GM06990 (cell line): ENCODE measurements at regions not wholly inside any gene's neighbourhood (a gene's known extent, or its start where the extent isn't known, plus 50 kb on each side); places are given as distances from the start of the nearest gene placed in this dataset.
A peak's percentile ranks its signal among the peaks of the same experiment; 100 is the strongest.

ENCODE experiments used
- DNase-seq: peaks from one replicate; pipeline ENCODE4 v3.0.0-alpha.2; 2011; ENCODE audit not compliant: insufficient read length; ENCODE audit errors: extremely low read depth
- H3K27me3 ChIP-seq: replicated peaks from 2 replicates; pipeline ENCODE4 v1.6.0; 2011; ENCODE audit warnings: low read length; ENCODE audit not compliant: control insufficient read depth, insufficient read depth
- H3K36me3 ChIP-seq: 2 replicates; pipeline ENCODE4 v1.5.1; 2011; ENCODE audit warnings: low read length; ENCODE audit not compliant: control insufficient read depth, insufficient read depth
- H3K4me3 ChIP-seq: replicated peaks from 2 replicates; pipeline ENCODE4 v1.5.1; 2011; ENCODE audit warnings: low read depth, mild to moderate bottlenecking, control low read depth, low read length
- TF ChIP-seq, protein P1 (sequence below): IDR thresholded peaks from 2 replicates; pipeline ENCODE4 v1.5.1; 2011; ENCODE audit warnings: low read length, control low read depth, mild to moderate bottlenecking, inconsistent platforms; ENCODE audit not compliant: insufficient read depth, poor library complexity, severe bottlenecking

DNA sequence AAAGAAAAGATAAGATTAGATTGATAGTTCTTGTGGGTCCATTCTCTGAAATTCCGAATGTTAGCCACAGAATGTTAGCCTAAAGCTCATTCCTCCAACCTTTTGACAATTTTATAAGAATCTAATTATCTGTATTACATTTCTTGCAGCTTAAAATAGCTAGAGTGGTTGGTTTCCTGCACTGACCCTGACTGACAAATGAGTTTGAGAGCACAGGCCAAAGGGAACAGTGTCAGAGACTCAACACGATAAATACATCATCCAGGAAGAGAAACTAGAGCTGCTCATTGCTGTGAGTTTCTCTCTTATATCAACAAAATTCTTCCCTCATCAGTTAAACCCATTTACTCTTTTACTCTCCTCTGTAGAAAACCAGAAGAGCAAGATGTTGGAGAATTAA, 82.1 kb upstream of the PPM1J start:
- TF ChIP-seq, protein P1, sequence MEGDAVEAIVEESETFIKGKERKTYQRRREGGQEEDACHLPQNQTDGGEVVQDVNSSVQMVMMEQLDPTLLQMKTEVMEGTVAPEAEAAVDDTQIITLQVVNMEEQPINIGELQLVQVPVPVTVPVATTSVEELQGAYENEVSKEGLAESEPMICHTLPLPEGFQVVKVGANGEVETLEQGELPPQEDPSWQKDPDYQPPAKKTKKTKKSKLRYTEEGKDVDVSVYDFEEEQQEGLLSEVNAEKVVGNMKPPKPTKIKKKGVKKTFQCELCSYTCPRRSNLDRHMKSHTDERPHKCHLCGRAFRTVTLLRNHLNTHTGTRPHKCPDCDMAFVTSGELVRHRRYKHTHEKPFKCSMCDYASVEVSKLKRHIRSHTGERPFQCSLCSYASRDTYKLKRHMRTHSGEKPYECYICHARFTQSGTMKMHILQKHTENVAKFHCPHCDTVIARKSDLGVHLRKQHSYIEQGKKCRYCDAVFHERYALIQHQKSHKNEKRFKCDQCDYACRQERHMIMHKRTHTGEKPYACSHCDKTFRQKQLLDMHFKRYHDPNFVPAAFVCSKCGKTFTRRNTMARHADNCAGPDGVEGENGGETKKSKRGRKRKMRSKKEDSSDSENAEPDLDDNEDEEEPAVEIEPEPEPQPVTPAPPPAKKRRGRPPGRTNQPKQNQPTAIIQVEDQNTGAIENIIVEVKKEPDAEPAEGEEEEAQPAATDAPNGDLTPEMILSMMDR, result no peak

DNA sequence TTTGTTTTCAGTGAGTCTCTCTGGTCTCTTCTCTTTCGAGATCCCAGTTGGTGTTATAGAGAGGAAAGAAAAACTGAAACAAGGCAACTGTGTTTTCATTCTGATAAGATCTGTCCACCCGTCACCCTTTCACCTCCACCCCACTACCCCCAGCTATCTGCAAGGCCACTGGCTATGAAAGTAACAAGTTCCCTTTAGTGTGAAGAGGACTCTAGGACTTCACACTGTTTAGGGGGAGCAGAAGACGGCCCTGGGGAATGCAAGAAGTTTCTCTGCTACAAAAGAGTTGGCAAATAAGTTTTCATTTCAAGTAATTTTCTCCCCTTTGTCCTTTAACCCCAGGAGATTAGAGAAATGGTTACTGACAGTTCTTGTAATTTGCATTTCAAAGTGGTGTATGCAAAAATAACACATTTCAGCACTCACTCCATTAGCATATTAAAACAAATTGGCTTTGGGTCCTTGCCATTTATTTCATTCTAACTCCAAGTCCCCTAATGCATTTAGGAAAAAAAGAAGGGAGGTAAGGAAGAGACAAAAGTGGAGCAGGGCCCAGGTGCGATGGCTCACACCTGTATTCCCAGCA, 79.6 kb upstream of the PPM1J start:
- peak; percentile 12 for DNase-seq
- H3K36me3 ChIP-seq, result no peaks in the 10 kb centered on the region
- TF ChIP-seq, protein P1, result no peak
- no peak overlapping the region for H3K4me3 ChIP-seq
- H3K27me3 ChIP-seq, result no peaks in the 10 kb centered on the region

More for the DNA sequence above, 82.1 kb upstream of the PPM1J start:
- H3K4me3 ChIP-seq, result no peak overlapping the region
- no peak for DNase-seq
- no peaks in the 10 kb centered on the region; the same call in 1 of the 2 replicates for H3K27me3 ChIP-seq
- no peaks in the 10 kb centered on the region for H3K36me3 ChIP-seq

DNA sequence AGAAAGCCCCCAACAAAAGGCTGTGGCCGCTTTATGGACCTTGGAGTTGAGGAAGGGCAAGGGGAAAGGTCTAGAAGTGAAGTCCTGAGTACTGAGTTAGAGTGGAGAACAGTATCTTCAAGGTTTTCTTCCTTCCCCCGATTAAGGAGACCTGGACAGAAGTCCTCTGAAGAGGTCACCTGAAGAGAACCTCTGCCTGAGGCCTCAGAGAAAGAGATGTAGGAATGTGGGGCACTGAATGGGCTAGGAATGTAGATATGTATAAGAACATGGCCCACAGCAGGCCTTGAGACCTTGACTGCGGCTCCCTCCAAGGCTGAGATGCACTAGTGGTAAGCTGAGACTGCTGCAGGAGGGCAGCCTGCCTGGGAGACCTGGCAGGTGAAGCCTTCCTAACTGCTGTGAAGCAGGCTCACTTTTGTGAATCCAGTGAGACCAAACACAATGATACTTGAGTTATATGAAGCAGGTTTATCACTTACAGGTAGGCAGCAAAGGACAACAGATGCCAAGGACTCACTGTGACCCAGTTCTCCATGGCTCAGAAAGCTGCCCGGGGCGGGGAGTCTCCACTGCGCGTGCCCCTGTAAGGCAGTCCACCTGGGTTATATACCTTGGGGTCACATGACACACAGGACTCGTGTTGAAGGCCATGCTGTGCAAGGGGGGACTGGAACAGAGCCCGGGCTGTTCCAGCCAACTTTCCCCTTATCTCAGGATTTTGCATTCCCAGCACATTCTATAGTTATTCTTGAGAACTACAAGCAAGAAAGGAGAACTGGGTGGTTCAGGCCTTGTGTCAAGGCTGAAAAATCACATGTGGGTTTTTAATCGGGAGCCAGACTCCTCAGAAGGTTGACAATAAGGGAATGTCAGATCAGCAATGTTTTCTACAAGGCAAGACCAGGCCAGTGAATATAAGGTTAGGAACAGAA, 78.8 kb upstream of the PPM1J start:
- Histone ChIP-seq H3K27me3 (no peaks in the 10 kb centered on the region), H3K36me3 (no peaks in the 10 kb centered on the region), H3K4me3 (no peak overlapping the region)
- DNase-seq, result no peak
- TF ChIP-seq, protein P1, result no peak

DNA sequence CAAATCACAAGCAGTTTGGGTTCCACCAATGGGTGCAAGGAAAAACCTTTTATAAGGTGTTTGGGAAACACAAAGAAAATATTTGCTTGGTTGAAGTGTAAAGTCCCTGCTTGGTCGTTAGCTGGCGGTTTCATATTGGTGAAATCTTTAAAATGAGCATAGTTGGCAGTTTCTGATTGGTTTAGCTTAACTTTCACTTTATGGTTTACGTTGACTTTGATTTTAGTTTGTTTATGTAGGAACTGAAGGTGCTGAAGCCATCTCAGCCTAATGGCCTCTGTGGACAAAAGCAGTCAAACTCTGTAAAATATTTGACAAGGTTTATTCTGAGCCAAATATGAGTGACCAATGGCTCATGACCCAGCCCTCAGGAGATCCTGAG, 76.6 kb upstream of the PPM1J start:
- TF ChIP-seq, protein P1, result no peak
- DNase-seq, result no peak
- no peak overlapping the region for H3K4me3 ChIP-seq

DNA sequence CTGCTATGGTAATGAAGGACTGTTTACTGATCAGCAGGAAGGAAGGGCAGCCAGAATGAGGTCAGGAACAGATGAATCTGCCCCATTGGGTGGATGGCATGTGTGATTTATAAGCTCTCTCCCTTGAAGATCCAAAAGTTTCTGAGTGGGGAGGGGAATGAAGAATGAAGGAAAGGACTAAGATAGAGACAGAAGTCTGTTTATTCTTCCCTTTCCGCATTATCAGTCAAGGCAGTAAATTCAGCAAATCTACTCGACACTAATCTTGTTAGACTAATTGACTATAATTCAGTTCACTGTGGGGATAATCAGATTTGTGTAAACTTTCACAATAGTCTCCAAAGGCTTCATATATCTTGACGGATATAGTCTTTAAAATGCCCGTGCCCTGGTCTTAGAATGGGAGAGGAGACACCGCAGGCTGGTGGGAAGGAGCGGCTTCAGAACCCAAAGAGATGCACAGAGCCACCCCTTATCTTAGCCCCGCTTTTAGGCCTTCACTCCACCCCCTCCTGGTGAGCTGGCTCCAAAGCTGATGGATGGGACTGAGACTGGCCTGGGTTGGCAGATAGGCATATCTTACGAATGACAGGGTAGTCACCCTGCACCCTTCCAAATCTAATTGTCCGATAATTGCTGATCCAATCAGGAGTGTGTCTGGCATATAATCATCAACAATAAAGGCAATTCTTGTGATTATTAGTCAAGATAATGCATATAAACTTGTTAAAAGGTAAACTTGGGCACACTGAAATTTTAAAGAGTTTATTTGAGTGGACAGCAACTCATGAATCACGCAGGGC, 76.0 kb upstream of the PPM1J start:
- DNase-seq, result no peak
- H3K27me3 ChIP-seq, result no peaks in the 10 kb centered on the region
- TF ChIP-seq, protein P1, result no peak
- no peaks in the 10 kb centered on the region for H3K36me3 ChIP-seq
- no peak overlapping the region for H3K4me3 ChIP-seq

More for the DNA sequence above, 76.6 kb upstream of the PPM1J start:
- H3K27me3 ChIP-seq, result no peaks in the 10 kb centered on the region
- H3K36me3 ChIP-seq, result no peaks in the 10 kb centered on the region
